Central memory CD4-positive, alpha-beta T cell (primary cell): ENCODE measurements at regions not wholly inside any gene's neighbourhood (a gene's known extent, or its start where the extent isn't known, plus 50 kb on each side); places are given as distances from the start of the nearest gene placed in this dataset.

Experiments used
- DNase-seq: peaks from one replicate; pipeline ENCODE4 v3.0.0; 2022

GRCh38 chr11:104582431-104582830 lies 315.8 kb downstream of the CASP12 start:
- DNase-seq: no peak

GRCh38 chr11:104581246-104581980 lies 316.8 kb downstream of the CASP12 start:
- no peak for DNase-seq

- no peak for DNase-seq
These were observed 324.7 kb downstream of the CASP12 start for GRCh38 chr11:104573441-104573990.

GRCh38 chr11:104572279-104572678 lies 326.0 kb downstream of the CASP12 start:
- DNase-seq: no peak

GRCh38 chr11:104570078-104570701 lies 328.1 kb downstream of the CASP12 start:
- DNase-seq: no peak

- DNase-seq: no peak
These were observed 332.7 kb downstream of the CASP12 start for GRCh38 chr11:104565583-104565961.

GRCh38 chr11:104564921-104565582 lies 333.2 kb downstream of the CASP12 start:
- no peak for DNase-seq

- no peak for DNase-seq
These were observed 341.5 kb downstream of the CASP12 start for GRCh38 chr11:104556606-104557301.

GRCh38 chr11:104549019-104549418 lies 349.2 kb downstream of the CASP12 start:
- DNase-seq: no peak

- no peak for DNase-seq
These were observed 350.1 kb downstream of the CASP12 start for GRCh38 chr11:104547996-104548661.

- DNase-seq: no peak
These were observed 351.8 kb downstream of the CASP12 start for GRCh38 chr11:104546501-104546900.

GRCh38 chr11:104541701-104542100 lies 356.6 kb downstream of the CASP12 start:
- no peak for DNase-seq

GRCh38 chr11:104538313-104538712 lies 359.9 kb downstream of the CASP12 start:
- DNase-seq: no peak

- no peak for DNase-seq
These were observed 364.0 kb downstream of the CASP12 start for GRCh38 chr11:104534278-104534677.

GRCh38 chr11:104531894-104532293 lies 366.4 kb downstream of the CASP12 start:
- no peak for DNase-seq

GRCh38 chr11:104531075-104531474 lies 367.1 kb upstream of the PDGFD start:
- DNase-seq: peak; percentile 13

GRCh38 chr11:104529906-104530305 lies 366.0 kb upstream of the PDGFD start:
- no peak for DNase-seq

- no peak for DNase-seq
These were observed 365.3 kb upstream of the PDGFD start for GRCh38 chr11:104529213-104529612.

GRCh38 chr11:104526006-104526405 lies 362.1 kb upstream of the PDGFD start:
- DNase-seq: no peak

GRCh38 chr11:104525416-104525815 lies 361.5 kb upstream of the PDGFD start:
- DNase-seq: no peak

GRCh38 chr11:104524254-104524653 lies 360.3 kb upstream of the PDGFD start:
- no peak for DNase-seq

GRCh38 chr11:104523611-104524010 lies 359.7 kb upstream of the PDGFD start:
- DNase-seq: no peak

GRCh38 chr11:104522650-104523049 lies 358.7 kb upstream of the PDGFD start:
- DNase-seq: no peak
